Stimulated activated naive CD8-positive, alpha-beta T cell treated with anti-CD3 and anti-CD28 coated beads, Interleukin-15, Interleukin-2, amounts not matched to agents 100 ng/mL and 50 ng/mL, for 24 hours (primary cell): ENCODE measurements at regions not wholly inside any gene's neighbourhood (a gene's known extent, or its start where the extent isn't known, plus 50 kb on each side); places are given as distances from the start of the nearest gene placed in this dataset.

Source experiments
- H3K27ac Mint-ChIP-seq: one replicate; pipeline ENCODE4 v1.8.0; 2021; ENCODE audit warnings: mild to moderate bottlenecking, mixed read lengths
- H3K27me3 Mint-ChIP-seq: one replicate; pipeline ENCODE4 v1.8.0; 2021; ENCODE audit warnings: mixed read lengths
- H3K36me3 Mint-ChIP-seq: one replicate; pipeline ENCODE4 v1.8.0; 2021; ENCODE audit warnings: low read depth, mixed read lengths
- H3K4me1 Mint-ChIP-seq: one replicate; pipeline ENCODE4 v1.8.0; 2021; ENCODE audit warnings: low read depth, mixed read lengths
- H3K4me3 Mint-ChIP-seq: one replicate; pipeline ENCODE4 v1.8.0; 2021; ENCODE audit warnings: mild to moderate bottlenecking, mixed read lengths
- H3K9me3 Mint-ChIP-seq: one replicate; pipeline ENCODE4 v1.8.0; 2021; ENCODE audit warnings: mixed read lengths

DNA sequence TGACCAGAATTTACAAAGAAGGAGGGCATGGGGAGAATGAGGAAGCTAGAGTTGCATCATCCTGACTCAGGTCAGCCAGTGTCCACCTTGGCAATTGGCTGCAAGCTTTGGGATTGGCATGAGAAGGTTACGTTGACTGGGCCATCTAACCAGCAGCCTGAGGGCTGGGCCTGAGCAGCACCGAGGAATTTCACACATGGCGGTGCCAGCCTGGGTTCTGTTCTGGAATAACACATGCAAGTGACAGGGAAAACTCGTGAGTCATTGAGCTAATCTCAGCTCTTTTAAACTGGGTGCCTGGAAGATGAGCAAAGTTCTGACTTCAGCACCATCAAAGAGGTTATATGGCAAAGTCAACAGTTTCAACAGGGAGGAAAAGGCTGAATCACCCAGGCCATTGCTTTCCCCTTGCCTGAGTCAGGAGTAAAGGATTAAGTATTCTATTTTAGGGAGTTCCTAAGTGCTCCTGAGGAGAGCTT lies 543.2 kb upstream of the TBX3 start:
- Mint-ChIP-seq H3K4me1 (no peaks in the 10 kb centered on the region), H3K27me3 (no peaks in the 10 kb centered on the region), H3K9me3 (no peaks in the 10 kb centered on the region), H3K4me3 (no peak overlapping the region), H3K27ac (no peak overlapping the region), H3K36me3 (no peaks in the 10 kb centered on the region)

DNA sequence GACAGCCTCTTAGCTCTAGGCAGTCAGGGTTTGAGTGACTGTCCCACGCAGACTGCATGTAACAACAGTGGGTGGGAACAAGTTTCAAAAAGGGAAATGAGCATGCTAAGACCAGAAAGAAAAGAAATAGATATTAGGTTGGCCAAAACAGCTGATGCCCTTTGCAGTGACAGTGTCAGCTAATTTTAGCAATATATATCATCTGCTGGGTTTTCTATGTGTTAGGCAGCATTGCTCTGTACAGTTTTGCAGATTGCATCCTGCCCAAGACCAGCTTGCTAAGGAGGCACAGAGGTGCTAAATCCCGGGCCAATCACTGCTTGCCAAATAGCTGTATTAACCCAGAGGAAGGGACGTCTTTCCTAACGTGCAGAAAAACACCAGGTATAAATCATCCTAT lies 541.9 kb upstream of the TBX3 start:
- Mint-ChIP-seq H3K9me3 (no peaks in the 10 kb centered on the region), H3K27ac (no peak overlapping the region), H3K4me3 (no peak overlapping the region), H3K36me3 (no peaks in the 10 kb centered on the region), H3K27me3 (no peaks in the 10 kb centered on the region), H3K4me1 (no peaks in the 10 kb centered on the region)

DNA sequence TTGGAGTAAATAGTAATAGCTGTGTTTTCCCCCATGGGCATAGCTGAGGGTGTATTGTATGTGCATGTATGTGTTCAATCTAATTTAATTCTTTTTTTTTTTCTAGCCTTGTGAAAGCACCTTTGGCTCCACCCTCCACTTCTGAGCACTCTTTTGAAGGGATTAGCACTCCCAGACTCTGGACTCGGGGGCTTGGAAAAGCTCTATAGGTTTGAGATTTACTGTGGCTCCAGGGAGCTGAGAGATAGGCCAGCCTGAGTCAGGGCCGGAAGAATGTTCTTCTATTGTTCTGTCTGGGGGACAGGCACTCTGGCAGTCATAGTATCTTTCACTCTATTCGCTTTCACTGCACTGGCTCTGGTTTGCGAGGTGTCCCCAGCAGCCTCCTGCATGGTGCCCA lies 540.0 kb upstream of the TBX3 start:
- H3K9me3 Mint-ChIP-seq: peaks cover 7% of the 10 kb centered on the region
- H3K27me3 Mint-ChIP-seq: no peaks in the 10 kb centered on the region
- no peak overlapping the region for H3K27ac Mint-ChIP-seq
- H3K4me1 Mint-ChIP-seq: no peaks in the 10 kb centered on the region
- H3K4me3 Mint-ChIP-seq: no peak overlapping the region
- no peaks in the 10 kb centered on the region for H3K36me3 Mint-ChIP-seq

DNA sequence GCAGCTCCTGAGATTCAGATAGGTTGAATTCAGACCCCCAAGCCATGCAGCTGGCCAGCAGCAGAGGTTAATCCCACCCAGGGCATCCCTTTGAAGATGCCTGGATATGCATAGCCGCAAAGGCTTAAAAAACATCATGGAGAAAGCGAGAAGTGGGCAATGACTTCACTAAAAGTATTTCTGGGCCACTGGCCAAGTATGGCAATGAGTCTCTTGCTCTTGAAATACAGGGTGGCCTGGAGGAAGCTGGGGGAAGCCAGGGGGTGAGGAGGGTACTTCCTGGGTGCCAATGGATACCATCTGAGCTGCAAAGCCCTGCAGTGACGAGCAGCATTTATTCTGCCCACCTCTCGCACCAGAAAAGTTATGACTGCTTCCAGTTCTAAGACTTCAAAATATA lies 539.3 kb upstream of the TBX3 start:
- Mint-ChIP-seq H3K4me1 (no peaks in the 10 kb centered on the region), H3K27me3 (no peaks in the 10 kb centered on the region), H3K4me3 (no peak overlapping the region), H3K9me3 (peaks cover 7% of the 10 kb centered on the region), H3K27ac (no peak overlapping the region), H3K36me3 (no peaks in the 10 kb centered on the region)

DNA sequence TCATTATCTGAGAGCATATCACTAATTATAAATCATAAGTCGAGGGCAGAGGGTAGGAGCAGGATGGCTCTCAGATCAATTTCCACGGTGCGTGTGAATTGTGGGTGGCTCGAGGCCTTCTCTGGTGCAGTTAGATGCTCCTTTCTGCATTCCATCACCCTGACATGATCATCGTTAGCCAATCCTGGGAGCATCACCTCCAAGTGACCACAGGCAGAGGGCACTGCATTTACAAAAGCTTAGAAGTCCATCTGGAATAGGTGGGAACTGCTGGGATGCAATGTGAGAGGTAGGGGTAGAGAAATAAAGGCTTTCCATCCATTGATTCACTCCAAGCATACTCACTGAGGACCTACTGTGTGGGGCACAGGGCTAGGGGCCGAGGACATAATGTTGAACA lies 538.2 kb upstream of the TBX3 start:
- Mint-ChIP-seq H3K9me3 (peaks cover 7% of the 10 kb centered on the region), H3K4me1 (no peaks in the 10 kb centered on the region), H3K27ac (no peak overlapping the region), H3K36me3 (no peaks in the 10 kb centered on the region), H3K27me3 (no peaks in the 10 kb centered on the region), H3K4me3 (no peak overlapping the region)

DNA sequence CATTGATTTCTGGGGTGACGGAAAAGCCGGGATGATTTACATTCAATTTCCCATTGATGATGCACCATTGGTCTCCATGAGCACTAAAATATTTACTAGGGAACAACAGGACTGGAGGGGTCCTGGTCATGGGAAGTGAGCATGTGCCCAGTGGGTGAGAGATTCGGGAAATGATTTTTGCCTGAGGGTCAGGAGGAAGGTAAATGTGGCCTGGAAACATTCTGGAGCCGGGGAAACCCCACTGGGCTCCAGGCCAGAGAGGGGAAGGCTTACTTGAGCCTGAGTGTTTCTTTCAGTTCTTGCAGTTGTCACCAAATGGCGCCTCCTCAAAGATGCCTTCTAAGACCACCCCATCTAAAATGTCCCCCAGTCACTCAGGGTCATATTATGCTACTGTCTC lies 532.3 kb upstream of the TBX3 start:
- Mint-ChIP-seq H3K27ac (no peak overlapping the region), H3K9me3 (peaks cover 10% of the 10 kb centered on the region), H3K4me3 (no peak overlapping the region), H3K36me3 (no peaks in the 10 kb centered on the region), H3K4me1 (no peaks in the 10 kb centered on the region), H3K27me3 (peaks cover 7% of the 10 kb centered on the region)

DNA sequence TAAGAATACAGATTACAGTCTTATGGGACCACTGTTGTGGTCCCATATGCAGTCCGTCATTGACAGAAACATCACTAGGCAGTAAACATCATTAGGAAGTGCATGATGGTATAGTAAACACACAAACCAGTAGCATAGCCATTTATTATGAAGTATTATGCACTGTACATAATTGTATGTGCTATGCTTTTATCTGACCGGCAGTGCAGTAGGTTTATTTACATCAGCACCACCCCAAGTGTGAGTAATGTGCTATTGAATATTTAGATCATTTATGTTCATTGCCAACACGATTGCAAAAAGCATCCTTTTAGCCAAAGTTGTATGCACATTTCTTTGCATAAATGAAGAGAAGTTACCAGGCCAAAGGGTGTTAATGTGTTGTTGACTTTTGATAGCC lies 531.6 kb upstream of the TBX3 start:
- Mint-ChIP-seq H3K4me3 (no peak overlapping the region), H3K27ac (no peak overlapping the region), H3K36me3 (no peaks in the 10 kb centered on the region), H3K4me1 (no peaks in the 10 kb centered on the region), H3K27me3 (peaks cover 7% of the 10 kb centered on the region), H3K9me3 (peaks cover 9% of the 10 kb centered on the region)

DNA sequence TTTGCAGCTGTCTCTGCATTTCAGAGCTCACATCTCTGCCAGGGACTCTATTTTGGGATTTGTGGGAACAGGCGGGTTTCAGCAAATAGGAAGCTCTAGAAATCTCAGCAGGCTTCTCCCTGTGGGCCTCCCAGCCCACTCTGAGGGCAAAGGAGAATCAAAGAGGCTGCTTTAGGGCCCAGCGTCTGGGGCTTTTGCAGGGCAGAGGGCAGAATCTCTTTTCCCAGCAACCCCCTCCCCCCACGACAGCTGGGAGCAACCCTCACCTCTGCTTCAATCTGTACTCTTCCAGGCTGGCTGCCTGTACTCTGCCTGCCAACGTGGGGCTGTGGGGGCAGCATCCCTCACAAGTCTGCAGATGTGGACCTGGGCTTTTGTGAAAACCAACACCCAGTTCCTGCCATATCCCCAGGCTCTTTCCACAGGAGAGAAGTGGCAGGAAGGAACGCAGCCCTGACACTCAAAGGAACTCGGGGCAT lies 529.6 kb upstream of the TBX3 start:
- Mint-ChIP-seq H3K4me1 (no peaks in the 10 kb centered on the region), H3K27me3 (peaks cover 7% of the 10 kb centered on the region), H3K4me3 (no peak overlapping the region), H3K36me3 (no peaks in the 10 kb centered on the region), H3K9me3 (peaks cover 3% of the 10 kb centered on the region), H3K27ac (no peak overlapping the region)

DNA sequence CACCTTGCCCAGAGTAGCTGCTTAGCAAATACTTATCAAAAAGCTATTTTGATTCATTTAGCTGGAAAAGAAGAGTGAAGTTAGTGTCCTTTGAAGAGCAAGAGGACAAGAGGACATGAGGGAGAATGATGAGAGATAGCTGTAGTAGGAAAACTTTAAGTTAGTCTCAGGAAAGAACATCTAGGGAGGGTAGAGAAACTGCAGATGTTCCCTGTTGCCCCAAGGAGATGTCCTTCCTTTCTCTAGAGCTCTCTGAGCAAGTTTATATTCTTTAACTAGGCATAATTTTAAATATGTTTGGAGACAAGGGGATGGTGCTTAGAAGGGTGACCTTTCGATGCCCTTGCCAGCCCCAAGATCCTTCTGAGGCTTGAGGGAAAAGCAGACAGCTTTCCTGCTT lies 529.1 kb upstream of the TBX3 start:
- H3K4me1 Mint-ChIP-seq: no peaks in the 10 kb centered on the region
- no peak overlapping the region for H3K4me3 Mint-ChIP-seq
- no peaks in the 10 kb centered on the region for H3K36me3 Mint-ChIP-seq
- H3K27ac Mint-ChIP-seq: no peak overlapping the region
- peaks cover 3% of the 10 kb centered on the region for H3K9me3 Mint-ChIP-seq
- peaks cover 7% of the 10 kb centered on the region for H3K27me3 Mint-ChIP-seq

DNA sequence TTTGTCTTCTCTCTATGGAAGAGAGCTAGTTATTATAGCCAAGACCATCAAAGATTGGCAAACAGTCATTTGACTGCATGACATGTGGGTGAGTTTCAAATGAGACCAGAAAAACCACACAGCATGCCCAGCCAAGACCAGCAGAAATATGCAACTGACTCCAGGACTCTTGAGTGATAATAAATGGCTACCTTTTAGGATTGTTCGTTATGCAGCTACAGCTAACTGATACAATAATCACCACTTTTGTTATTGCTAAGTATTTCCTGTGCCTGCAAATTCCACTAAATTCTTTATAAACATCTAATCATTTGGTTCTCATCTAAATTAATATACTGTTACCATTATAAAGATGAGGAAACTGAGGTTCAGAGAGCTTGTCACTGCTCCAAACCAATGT lies 528.4 kb upstream of the TBX3 start:
- Mint-ChIP-seq H3K36me3 (no peaks in the 10 kb centered on the region), H3K4me3 (no peak overlapping the region), H3K9me3 (peaks cover 3% of the 10 kb centered on the region), H3K4me1 (no peaks in the 10 kb centered on the region), H3K27ac (no peak overlapping the region), H3K27me3 (peaks cover 7% of the 10 kb centered on the region)

DNA sequence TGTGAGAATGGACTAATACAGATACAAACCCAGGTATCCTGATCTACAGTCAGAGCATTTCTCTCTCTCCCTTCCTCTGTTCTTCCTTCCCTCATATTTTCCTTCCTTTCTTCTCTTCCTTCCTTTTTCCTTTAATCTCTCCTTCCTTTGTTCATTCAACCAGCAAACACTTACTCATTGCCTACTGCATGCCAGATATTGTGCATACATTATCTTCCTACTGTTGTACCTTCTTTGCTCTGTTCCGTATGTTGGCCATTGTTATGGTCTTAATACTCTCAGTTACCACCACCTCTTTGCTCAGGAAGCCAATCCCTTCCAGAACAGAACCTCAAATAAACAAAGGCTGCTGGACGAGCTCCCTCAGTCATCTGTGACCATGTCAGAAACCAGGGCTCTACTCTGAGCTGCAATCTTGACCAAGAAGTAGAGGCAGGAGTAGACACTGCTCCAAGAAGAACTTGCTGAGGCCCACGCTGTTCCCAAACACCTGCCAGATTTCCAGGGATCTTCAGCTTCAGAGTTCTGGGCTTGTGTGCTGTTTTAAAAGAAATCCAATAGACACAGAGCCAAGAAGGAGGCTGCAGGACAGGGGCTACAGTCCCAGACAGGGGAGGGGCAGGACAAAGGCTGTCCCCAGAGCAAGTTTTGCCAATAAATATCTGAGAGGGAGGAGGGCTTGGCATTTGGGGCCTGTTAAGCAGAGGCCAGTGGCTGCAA lies 526.7 kb upstream of the TBX3 start:
- H3K36me3 Mint-ChIP-seq: no peaks in the 10 kb centered on the region
- H3K9me3 Mint-ChIP-seq: peaks cover 3% of the 10 kb centered on the region
- no peaks in the 10 kb centered on the region for H3K4me1 Mint-ChIP-seq
- H3K27ac Mint-ChIP-seq: no peak overlapping the region
- H3K4me3 Mint-ChIP-seq: no peak overlapping the region
- H3K27me3 Mint-ChIP-seq: peaks cover 7% of the 10 kb centered on the region

DNA sequence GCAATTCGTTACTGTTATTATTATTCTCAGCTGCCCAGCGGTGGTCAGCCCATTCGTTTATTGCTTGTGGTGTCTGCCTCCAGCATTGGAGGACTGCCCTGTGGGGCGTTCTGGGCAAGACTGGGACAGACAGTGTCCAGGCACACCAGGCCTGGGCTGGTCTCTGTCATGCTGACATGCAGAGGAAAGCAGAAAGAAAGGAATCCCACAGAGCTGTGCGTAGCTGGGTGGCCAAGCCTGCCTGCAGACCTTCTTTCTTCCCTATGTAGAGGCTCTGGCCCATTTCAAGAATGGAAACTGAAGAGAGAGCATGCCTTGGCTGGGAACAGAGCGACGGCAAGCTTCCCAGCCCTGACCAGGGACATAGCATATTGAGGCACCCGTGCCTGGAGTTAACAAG lies 525.3 kb upstream of the TBX3 start:
- no peaks in the 10 kb centered on the region for H3K36me3 Mint-ChIP-seq
- peaks cover 3% of the 10 kb centered on the region for H3K9me3 Mint-ChIP-seq
- H3K4me3 Mint-ChIP-seq: no peak overlapping the region
- H3K27ac Mint-ChIP-seq: no peak overlapping the region
- H3K4me1 Mint-ChIP-seq: no peaks in the 10 kb centered on the region
- H3K27me3 Mint-ChIP-seq: peaks cover 7% of the 10 kb centered on the region

DNA sequence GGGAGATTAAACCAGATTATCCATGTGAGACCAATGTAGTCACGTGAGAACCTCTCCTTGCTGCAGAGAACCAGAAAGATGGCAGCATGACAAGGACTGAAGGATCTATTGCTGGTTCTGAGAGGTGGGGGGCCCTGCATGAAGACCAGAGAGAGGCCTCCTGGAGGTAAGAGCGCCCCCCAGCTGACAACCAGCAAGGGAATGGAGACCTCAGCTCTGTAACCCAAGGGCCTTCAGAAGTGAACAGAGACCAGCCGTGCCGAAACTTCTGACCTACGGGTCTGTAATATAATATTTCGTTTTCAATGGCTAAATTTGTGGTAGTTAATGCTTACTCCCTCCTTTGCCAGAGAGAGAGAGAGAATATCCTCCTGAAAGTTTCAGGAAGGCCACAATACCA lies 524.1 kb upstream of the TBX3 start:
- H3K27ac Mint-ChIP-seq: no peak overlapping the region
- H3K4me3 Mint-ChIP-seq: no peak overlapping the region
- peaks cover 5% of the 10 kb centered on the region for H3K27me3 Mint-ChIP-seq
- peaks cover 3% of the 10 kb centered on the region for H3K9me3 Mint-ChIP-seq
- H3K36me3 Mint-ChIP-seq: no peaks in the 10 kb centered on the region
- no peaks in the 10 kb centered on the region for H3K4me1 Mint-ChIP-seq

DNA sequence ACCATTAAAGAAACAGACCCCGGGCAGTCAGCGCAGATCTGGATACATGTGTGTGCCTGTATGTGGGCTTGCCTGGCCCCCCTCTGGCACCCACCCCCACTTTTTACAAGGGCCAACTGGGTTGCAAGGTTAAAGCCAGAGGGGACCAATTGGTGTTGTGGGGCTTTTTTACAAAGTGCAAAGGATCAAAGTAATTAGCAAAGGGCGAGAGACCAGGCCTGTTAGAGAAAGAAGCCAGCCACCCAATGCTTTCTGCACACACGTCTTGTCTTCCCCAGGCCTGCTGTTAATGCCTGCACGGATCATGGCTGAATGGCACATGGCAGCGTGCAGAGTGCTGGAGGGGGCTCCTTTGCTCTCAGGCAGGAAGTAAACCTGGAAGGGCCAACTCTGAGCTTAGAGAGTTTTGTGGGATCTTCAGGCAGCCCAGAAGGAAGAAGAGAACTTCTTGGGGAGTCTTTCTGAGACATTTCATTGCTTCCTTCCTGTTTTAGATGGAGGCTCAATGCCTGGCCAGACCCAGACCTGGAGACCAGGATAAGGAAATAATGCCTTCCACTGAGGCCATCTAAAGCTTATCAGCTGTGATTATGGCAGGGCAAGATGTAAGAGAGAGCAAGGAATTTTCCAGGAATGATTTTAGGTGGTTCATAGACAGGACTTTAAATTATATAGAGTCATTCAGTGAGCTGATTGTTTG lies 523.4 kb upstream of the TBX3 start:
- Mint-ChIP-seq H3K4me1 (no peaks in the 10 kb centered on the region), H3K9me3 (peaks cover 3% of the 10 kb centered on the region), H3K36me3 (no peaks in the 10 kb centered on the region), H3K27me3 (peaks cover 5% of the 10 kb centered on the region), H3K4me3 (no peak overlapping the region), H3K27ac (no peak overlapping the region)

DNA sequence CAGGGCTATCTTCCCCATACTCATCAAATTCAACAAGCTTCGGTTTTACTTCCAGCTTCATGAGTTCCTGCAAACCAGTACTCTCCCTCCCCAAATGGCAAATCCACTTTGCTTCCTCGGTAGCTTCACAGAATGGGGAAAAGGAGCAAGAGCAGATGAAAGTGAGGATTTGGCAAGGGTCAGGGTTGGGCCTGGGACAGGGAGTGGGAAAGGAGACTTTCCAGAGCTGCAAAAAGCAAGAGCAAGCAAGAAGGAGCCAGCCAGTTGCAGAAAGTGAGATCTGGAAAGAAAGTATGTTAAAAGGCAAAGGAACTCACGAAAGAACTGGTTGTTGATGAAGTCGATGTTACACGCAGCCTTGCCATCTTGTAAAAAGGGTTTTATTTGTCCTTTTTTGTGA lies 522.8 kb upstream of the TBX3 start:
- H3K27me3 Mint-ChIP-seq: peaks cover 5% of the 10 kb centered on the region
- no peaks in the 10 kb centered on the region for H3K9me3 Mint-ChIP-seq
- no peak overlapping the region for H3K4me3 Mint-ChIP-seq
- no peaks in the 10 kb centered on the region for H3K4me1 Mint-ChIP-seq
- no peak overlapping the region for H3K27ac Mint-ChIP-seq
- no peaks in the 10 kb centered on the region for H3K36me3 Mint-ChIP-seq
